GM12875 (cell line): ENCODE measurements at regions not wholly inside any gene's neighbourhood (a gene's known extent, or its start where the extent isn't known, plus 50 kb on each side); places are given as distances from the start of the nearest gene placed in this dataset.

Source experiments
- H3K4me3 ChIP-seq: one replicate; pipeline ENCODE4 v1.5.1; 2011; ENCODE audit warnings: low read depth, low read length, control low read depth
- TF ChIP-seq, protein P1 (sequence below): IDR thresholded peaks from 2 replicates; pipeline ENCODE4 v1.5.1; 2011; ENCODE audit warnings: low read depth, mild to moderate bottlenecking, control low read depth, inconsistent platforms, low read length, moderate library complexity, borderline replicate concordance; ENCODE audit not compliant: insufficient read depth

DNA sequence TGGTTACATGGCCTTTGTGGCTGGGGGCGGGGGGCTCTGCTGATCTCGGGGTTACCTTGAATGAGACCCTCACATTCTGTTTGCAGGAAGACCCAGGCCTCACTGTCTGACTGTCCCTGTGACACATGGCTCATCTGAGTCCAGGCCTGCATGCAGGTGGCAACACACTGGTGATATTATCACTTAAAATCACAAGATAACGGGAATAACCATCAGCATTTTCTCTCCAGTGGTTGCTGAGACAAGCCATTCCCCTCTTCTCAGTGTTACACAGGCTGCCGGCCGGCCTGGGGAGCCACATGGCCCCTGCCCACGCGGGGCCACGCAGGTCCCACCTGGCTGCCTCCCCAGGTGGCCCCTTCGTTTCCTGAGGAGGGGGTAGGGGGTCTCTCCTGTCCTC lies 197.6 kb downstream of the ENGASE start:
- TF ChIP-seq, protein P1, sequence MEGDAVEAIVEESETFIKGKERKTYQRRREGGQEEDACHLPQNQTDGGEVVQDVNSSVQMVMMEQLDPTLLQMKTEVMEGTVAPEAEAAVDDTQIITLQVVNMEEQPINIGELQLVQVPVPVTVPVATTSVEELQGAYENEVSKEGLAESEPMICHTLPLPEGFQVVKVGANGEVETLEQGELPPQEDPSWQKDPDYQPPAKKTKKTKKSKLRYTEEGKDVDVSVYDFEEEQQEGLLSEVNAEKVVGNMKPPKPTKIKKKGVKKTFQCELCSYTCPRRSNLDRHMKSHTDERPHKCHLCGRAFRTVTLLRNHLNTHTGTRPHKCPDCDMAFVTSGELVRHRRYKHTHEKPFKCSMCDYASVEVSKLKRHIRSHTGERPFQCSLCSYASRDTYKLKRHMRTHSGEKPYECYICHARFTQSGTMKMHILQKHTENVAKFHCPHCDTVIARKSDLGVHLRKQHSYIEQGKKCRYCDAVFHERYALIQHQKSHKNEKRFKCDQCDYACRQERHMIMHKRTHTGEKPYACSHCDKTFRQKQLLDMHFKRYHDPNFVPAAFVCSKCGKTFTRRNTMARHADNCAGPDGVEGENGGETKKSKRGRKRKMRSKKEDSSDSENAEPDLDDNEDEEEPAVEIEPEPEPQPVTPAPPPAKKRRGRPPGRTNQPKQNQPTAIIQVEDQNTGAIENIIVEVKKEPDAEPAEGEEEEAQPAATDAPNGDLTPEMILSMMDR, result no peak
- H3K4me3 ChIP-seq, result no peak overlapping the region

DNA sequence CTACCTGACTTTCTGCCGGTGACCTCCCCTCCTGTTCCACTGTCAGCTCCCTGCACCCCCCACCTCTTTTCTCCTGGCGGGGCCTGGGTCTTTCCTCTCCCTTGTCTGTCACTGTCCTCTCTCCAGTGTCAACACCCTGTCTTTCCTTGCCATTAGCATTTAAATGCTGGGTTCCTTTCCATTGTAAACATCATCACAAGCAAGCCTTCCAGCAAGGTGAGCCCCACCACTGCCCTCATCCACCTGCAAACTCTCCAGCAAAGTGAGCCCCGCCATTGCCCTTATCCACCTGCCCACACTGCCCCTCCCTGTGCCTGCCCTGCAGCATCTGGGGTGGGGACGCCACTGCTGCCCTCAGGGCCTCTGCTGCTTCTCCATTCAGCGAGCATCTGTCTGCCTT lies 195.0 kb downstream of the ENGASE start:
- no peak overlapping the region for H3K4me3 ChIP-seq
- TF ChIP-seq, protein P1, result no peak

DNA sequence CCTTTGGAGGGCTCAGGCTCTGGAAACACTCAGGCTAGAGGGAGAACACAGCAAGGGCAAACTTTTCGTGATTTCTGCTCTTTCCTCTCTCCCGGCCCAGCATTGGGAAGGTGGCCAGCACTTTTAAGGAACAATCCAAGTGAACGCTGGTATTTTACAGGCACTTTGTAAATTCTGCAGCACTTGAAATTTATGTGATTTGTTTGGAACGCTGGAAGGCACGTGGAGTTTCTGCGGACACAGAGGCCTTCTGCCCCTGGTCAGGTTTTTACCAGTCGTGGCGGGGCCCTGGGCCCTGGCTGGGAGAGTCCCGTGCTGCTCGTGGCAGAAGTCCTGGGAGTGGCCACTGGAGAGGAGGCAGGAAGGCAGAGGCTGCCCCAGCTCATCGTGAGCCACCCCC lies 188.6 kb downstream of the ENGASE start:
- TF ChIP-seq, protein P1, result no peak
- H3K4me3 ChIP-seq, result no peak overlapping the region

DNA sequence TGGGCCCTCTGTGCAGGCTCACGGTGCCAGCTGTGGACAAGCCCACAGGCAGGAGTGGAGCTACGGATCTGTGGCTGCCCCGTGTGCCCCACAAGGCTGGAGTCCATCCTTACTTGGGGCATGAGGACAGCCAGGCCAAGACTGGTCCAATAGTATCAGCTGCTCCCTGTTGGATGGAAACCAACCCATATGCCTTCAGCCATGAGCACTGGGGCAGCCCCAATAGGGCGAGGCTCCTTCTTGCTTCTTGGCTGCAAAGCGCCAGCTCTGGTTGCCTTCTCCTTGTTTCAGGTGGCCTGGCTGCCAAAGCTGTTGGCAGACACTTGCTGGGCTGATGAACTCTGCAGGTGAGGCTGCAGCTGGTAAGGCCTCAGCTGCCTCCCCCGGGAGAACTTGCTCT lies 188.0 kb downstream of the ENGASE start:
- TF ChIP-seq, protein P1, result no peak
- H3K4me3 ChIP-seq, result no peak overlapping the region

DNA sequence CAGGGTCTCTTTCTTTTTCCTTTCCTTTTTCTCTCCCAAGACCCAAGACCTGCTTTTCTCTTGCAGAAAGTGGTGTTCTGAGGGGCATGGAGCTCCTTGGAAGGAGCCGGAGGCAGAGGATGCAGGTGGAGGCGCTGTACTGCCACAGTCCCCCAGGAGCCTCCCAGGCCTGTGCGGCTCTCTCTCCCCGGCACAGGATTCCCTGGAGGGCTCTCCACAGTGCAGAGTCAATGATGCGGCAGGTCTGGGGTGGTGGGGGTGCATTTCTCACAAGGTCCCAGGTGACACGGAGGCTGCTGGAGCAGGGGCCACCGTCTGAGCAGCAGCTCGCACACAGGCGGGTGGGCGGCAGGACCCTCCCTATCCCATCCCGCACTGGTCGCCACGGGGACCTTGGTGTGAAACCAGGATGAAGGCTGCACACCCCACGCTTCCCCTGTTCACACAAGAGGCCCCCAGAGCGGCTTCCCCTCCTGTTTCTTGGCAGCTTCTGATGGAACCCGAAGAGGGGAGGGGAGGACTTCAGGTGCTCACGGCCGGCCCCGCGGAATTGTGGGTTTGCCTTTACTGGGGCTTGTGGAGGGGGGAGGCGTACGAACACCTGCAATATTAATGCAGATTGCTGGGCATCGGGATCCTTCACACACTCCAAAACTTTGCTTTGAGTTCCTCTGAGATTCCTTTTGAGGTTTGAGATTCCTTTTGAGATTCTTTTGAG lies 186.9 kb downstream of the ENGASE start:
- no peak overlapping the region for H3K4me3 ChIP-seq

DNA sequence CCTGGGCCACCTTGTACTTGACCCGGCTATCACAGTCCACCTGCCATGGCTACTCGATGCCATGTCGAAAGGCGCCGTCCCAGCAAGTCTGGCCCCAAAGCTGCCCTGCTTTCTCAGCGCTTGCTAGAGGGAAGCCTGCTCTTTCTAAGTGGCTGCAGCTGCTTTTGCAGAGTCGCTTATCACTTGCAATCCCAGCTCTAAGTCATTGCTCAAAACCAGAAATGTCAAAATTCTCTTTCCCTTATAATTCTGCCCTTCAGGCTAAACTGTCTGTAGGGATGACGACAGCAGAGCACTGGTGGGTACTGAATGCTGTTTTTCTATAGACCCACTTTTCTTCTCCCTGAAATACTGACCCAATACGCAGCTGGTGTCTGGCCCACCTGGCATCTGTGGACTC lies 184.2 kb downstream of the ENGASE start:
- H3K4me3 ChIP-seq, result no peak overlapping the region
- TF ChIP-seq, protein P1, result no peak

More for the DNA sequence above, 186.9 kb downstream of the ENGASE start:
- TF ChIP-seq, protein P1, result no peak

DNA sequence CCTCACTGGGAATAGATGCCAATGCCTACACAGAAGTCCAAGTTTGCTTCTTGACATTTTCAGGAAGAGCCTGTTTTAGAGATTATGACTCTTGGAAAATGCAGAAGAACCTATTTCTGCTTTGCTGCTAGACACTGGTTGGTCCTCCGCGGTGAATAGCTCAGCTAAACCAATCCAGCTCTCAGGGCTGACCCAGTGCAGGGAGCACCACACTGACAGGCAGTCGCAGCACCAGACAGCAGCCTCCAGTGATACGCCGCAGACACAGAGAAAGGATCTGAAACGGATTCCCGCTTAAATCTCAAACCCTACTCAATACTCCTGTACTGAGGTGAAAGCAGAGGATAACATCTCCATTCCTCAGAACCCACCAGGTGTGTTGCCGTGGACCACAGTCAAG lies 183.4 kb downstream of the ENGASE start:
- no peak overlapping the region for H3K4me3 ChIP-seq
- TF ChIP-seq, protein P1, result no peak
